ENCODE measurements at regions not wholly inside any gene's neighbourhood (a gene's known extent, or its start where the extent isn't known, plus 50 kb on each side); places are given as distances from the start of the nearest gene placed in this dataset.

DNA sequence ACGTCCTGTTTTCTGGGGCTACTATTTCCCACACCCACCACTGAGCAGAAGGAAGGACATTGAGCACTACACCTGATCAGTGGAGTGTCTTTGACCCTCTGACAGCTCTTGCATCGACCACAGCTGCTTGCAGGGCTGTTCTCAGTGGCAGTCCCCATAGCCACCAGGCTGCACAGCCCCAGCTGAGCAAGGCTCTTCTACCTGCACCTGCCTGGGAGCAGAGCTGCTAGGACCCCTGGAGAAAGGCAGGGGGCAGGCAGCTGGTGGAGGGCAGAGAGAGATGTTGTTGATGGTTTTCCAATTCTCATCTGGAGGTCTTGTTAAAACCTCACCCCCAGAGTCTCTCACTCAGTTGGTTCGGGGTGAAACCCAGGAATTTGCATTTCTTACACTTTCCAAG lies 361.8 kb upstream of the ZNF507 start:
- Mint-ChIP-seq H3K9me3 (no peaks in the 10 kb centered on the region), H3K27me3 (peaks cover 7 to 13% of the 10 kb centered on the region in 2 donors)

DNA sequence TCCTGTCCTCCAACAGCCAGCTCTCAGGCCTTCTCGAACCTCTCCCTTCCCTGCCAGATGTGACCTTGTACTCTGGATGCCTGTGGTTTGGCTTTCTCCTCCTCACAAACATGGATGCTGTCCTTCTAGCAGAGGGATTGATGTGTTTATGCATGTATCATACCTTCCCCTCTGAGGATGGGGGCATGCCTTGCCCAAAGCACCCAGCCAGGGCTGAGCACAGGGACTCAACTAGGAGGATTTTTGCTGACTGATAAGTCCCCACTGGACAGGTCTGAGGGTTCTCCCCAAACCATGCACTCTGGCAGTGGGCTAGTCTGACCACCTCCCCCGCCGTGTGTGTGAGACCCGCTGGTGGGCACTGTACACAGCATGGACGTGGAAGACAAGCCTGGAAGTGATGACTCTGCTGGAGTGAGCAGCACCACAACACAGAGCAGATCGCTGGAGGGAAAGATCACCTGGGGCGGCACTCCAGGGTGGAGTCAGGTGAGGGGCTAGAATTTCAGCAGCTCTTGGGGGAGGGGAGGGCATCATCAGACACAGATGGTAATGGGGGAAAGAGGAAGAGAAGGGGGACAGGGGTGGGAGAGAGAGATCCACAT lies 360.3 kb upstream of the ZNF507 start:
- H3K9me3 Mint-ChIP-seq = peaks cover 0 to 11% of the 10 kb centered on the region in 2 donors
- peaks cover 19 to 25% of the 10 kb centered on the region in 2 donors for H3K27me3 Mint-ChIP-seq
- DNase-seq = no peak
- H3K4me1 Mint-ChIP-seq (ENCODE audit: low read depth in 2 of 2) = no peaks in the 10 kb centered on the region
- no peak overlapping the region for H3K4me3 Mint-ChIP-seq
- ATAC-seq (replicated peaks) = no peak
- H3K36me3 Mint-ChIP-seq (ENCODE audit: insufficient read depth) = no peaks in the 10 kb centered on the region
- H3K27ac Mint-ChIP-seq = no peak overlapping the region

More for the DNA sequence above, 361.8 kb upstream of the ZNF507 start:
- DNase-seq (no peak), ATAC-seq (replicated peaks) (no peak)
- Mint-ChIP-seq H3K4me3 (no peak overlapping the region), H3K4me1 (ENCODE audit: low read depth in 2 of 2) (no peaks in the 10 kb centered on the region), H3K27ac (no peak overlapping the region), H3K36me3 (ENCODE audit: insufficient read depth) (no peaks in the 10 kb centered on the region)

DNA sequence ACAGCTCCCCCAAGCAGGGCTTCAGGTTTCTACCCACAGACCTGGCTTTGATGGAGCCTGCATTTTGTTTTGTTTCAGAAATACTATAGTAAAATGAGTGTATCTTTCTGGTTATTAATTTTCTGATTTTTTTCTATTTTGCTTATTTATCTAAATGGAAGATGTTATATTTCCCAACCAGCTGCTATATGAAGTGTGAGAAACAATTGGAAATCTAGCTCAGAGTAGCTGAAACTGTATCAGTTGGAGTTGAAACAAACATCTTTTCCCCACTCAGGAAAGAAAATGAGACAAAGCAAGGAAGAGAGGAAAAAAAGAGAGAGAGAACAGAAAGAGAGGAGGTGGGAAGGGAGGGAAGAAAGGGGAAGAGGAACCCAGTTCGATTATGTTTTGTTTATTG lies 358.5 kb upstream of the ZNF507 start:
- no peak for ATAC-seq (replicated peaks)
- Mint-ChIP-seq H3K27me3 (peaks cover 23 to 27% of the 10 kb centered on the region in 2 donors), H3K4me1 (ENCODE audit: low read depth in 2 of 2) (no peaks in the 10 kb centered on the region), H3K4me3 (no peak overlapping the region), H3K27ac (no peak overlapping the region), H3K9me3 (peaks cover 0 to 13% of the 10 kb centered on the region in 2 donors), H3K36me3 (ENCODE audit: insufficient read depth) (no peaks in the 10 kb centered on the region)
- no peak for DNase-seq

- Mint-ChIP-seq H3K4me1 (ENCODE audit: low read depth in 2 of 2) (no peaks in the 10 kb centered on the region), H3K9me3 (peaks cover 0 to 13% of the 10 kb centered on the region in 2 donors), H3K4me3 (no peak overlapping the region), H3K27me3 (peaks cover 27 to 32% of the 10 kb centered on the region in 2 donors), H3K36me3 (ENCODE audit: insufficient read depth) (no peaks in the 10 kb centered on the region), H3K27ac (no peak overlapping the region)
- ATAC-seq (replicated peaks) (no peak), DNase-seq (no peak)
These were observed 357.2 kb upstream of the ZNF507 start for GRCh38 chr19:31988256-31988655.

DNA sequence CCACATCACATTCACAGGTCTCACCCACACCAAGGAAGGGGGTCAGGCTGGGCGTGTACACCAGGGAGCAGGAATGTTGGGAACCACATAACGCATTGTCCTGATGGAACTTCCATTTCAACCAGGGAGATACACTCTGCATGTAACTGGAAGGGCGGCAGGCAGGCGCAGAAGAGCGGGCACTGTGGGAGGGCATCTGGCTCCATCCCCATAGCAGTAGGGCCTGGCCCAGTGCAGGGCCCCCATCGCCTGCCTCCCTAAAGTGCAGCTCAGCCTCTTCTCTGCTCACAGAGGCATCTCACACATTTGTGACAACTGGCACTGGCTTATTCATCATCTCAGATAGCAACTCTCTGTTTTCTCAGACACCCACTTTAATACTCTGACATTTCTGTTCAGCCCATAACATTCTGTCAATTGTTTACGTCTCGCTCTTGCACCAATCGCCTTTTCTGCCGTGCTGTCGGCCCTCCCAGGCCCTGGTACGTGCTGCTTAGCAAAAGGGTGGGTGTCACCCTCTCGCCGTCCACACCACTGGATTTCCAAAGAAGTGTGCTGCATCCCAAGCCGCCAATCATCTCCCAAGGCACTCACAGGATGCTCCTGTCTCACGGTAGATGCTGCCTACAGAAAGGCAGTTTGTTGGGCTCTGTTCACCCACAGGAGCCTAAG lies 353.3 kb upstream of the ZNF507 start:
- Mint-ChIP-seq H3K27ac (no peak overlapping the region), H3K27me3 (peaks cover 25 to 27% of the 10 kb centered on the region in 2 donors), H3K4me1 (ENCODE audit: low read depth in 2 of 2) (no peaks in the 10 kb centered on the region), H3K36me3 (ENCODE audit: insufficient read depth) (no peaks in the 10 kb centered on the region), H3K4me3 (no peak overlapping the region), H3K9me3 (peaks cover 1 to 19% of the 10 kb centered on the region in 2 donors)
- ATAC-seq (replicated peaks) = no peak
- DNase-seq = no peak

GRCh38 chr19:31992750-31993149 lies 352.7 kb upstream of the ZNF507 start:
- H3K27me3 Mint-ChIP-seq = peaks cover 25% of the 10 kb centered on the region in 2 donors
- no peaks in the 10 kb centered on the region for H3K36me3 Mint-ChIP-seq (ENCODE audit: insufficient read depth)
- no peaks in the 10 kb centered on the region for H3K4me1 Mint-ChIP-seq (ENCODE audit: low read depth in 2 of 2)
- no peak overlapping the region for H3K27ac Mint-ChIP-seq
- ATAC-seq (replicated peaks) (no peak), DNase-seq (no peak)
- no peak overlapping the region for H3K4me3 Mint-ChIP-seq
- peaks cover 1 to 19% of the 10 kb centered on the region in 2 donors for H3K9me3 Mint-ChIP-seq

DNA sequence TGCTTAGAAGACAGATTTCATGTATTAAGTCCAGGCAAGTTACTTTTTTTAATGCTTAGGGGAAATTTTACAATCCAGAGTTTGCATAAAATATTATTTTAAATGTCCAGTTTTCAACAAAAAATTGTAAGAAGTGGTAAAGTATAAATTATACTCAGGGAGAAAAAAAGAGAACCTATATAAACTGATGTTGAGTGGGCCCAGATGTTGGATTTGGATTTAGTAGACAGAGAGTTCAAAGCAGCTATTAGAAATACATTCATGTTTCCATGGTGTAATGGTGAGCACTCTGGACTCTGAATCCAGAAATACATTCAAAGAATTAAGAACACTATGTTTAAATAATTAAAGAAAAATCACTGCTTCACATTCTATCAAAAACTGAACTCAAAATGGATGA lies 349.9 kb upstream of the ZNF507 start:
- peaks cover 4 to 9% of the 10 kb centered on the region in 2 donors for H3K27me3 Mint-ChIP-seq
- no peaks in the 10 kb centered on the region for H3K4me1 Mint-ChIP-seq (ENCODE audit: low read depth in 2 of 2)
- no peak overlapping the region for H3K27ac Mint-ChIP-seq
- ATAC-seq (replicated peaks) (no peak), DNase-seq (no peak)
- no peaks in the 10 kb centered on the region for H3K36me3 Mint-ChIP-seq (ENCODE audit: insufficient read depth)
- no peak overlapping the region for H3K4me3 Mint-ChIP-seq
- peaks cover 1 to 6% of the 10 kb centered on the region in 2 donors for H3K9me3 Mint-ChIP-seq

DNA sequence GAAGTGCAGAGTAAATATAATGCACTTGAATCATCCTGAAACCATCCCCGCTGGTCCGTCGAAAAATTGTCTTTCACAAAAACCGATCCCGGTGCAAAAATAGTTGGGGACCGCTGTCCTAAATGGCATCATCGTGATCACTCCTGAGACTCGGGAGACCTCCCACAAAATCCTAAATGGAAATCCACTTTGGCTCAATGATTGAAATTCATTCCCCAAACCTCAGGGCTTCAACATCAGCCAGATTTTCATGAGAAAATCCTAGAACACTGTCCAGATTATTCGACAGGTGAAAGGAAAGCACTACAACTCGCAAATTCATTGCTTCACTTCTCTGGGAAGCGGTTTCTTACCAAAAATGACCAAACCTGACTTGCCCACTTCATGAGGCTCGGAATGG lies 335.3 kb upstream of the ZNF507 start:
- H3K4me3 Mint-ChIP-seq = no peak overlapping the region
- DNase-seq = no peak
- no peaks in the 10 kb centered on the region for H3K4me1 Mint-ChIP-seq (ENCODE audit: low read depth in 2 of 2)
- peaks cover 0 to 2% of the 10 kb centered on the region in 2 donors for H3K9me3 Mint-ChIP-seq
- no peak for ATAC-seq (replicated peaks)
- no peak overlapping the region for H3K27ac Mint-ChIP-seq
- H3K27me3 Mint-ChIP-seq = no peaks in the 10 kb centered on the region
- H3K36me3 Mint-ChIP-seq (ENCODE audit: insufficient read depth) = no peaks in the 10 kb centered on the region

- no peaks in the 10 kb centered on the region for H3K4me1 Mint-ChIP-seq (ENCODE audit: low read depth in 2 of 2)
- no peaks in the 10 kb centered on the region for H3K36me3 Mint-ChIP-seq (ENCODE audit: insufficient read depth)
- ATAC-seq (replicated peaks) (no peak), DNase-seq (no peak)
- no peaks in the 10 kb centered on the region for H3K27me3 Mint-ChIP-seq
- H3K4me3 Mint-ChIP-seq = no peak overlapping the region
- peaks cover 0 to 2% of the 10 kb centered on the region in 2 donors for H3K9me3 Mint-ChIP-seq
- H3K27ac Mint-ChIP-seq = no peak overlapping the region
These were observed 333.2 kb upstream of the ZNF507 start for GRCh38 chr19:32012206-32012605.

- H3K9me3 Mint-ChIP-seq = peaks cover 0 to 2% of the 10 kb centered on the region in 2 donors
- no peak overlapping the region for H3K4me3 Mint-ChIP-seq
- H3K27me3 Mint-ChIP-seq = no peaks in the 10 kb centered on the region
- DNase-seq (no peak), ATAC-seq (replicated peaks) (no peak)
- H3K4me1 Mint-ChIP-seq (ENCODE audit: low read depth in 2 of 2) = no peaks in the 10 kb centered on the region
- H3K27ac Mint-ChIP-seq = no peak overlapping the region
- H3K36me3 Mint-ChIP-seq (ENCODE audit: insufficient read depth) = no peaks in the 10 kb centered on the region
These were observed 332.4 kb upstream of the ZNF507 start for GRCh38 chr19:32012886-32013631.

DNA sequence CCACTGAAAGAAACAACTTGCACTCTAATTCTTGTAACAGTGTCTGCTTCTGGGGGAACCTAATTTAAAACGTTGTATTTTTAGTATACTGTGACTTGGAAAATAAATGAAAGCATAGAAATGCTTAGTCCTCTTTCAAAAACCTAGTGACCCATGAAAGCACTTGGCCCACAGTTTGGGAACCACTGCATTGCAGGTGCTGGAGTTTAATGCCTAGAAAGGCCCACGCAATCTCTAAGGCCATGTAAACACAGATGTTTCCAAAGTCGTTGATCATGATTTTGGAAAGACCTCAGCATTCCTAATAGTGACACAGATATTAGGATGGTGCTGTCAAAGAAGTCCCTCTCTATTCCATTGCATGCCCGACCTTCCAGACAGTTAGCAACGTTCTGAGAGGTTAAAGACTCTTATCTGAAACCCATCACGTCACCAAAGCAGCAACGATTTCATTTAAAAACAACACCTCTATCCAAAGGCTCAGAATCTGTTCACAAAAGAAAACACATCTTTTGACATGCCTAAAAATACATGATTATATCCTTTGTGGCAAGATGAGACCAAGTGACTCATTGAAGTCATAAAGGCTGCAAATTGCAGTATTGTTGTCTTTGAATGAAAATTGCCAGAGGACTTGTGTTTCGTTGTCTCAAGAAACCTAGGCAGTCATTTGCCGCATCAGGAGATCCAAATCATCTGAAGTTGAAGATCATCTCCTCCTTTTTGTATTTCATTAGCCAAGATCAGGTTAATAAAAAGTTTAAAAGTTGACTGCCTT lies 328.0 kb upstream of the ZNF507 start:
- H3K27me3 Mint-ChIP-seq = no peaks in the 10 kb centered on the region
- peaks cover 4 to 7% of the 10 kb centered on the region in 2 donors for H3K9me3 Mint-ChIP-seq
- no peaks in the 10 kb centered on the region for H3K4me1 Mint-ChIP-seq (ENCODE audit: low read depth in 2 of 2)
- H3K27ac Mint-ChIP-seq = no peak overlapping the region
- ATAC-seq (replicated peaks) = no peak
- no peaks in the 10 kb centered on the region for H3K36me3 Mint-ChIP-seq (ENCODE audit: insufficient read depth)
- no peak for DNase-seq
- H3K4me3 Mint-ChIP-seq = no peak overlapping the region

DNA sequence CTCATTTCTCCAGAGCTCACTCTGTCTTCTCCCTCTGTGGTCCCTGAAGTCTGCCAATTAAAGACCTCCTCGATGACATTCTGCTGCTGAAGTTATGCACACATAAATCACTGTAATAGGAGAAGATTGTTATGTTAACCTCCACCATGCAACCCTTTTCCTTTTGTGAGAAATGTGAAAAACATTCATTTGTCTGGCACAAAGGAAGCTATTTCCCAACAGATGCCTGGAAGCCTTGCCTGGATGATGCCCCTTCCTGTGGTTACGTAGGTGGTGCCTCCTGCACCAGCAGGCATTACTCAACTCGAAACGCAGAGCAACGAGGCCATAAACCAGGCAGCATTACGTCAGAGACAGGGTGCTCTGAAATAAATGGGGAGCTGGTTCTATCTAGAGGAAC lies 327.4 kb upstream of the ZNF507 start:
- H3K27ac Mint-ChIP-seq = no peak overlapping the region
- no peaks in the 10 kb centered on the region for H3K27me3 Mint-ChIP-seq
- H3K4me3 Mint-ChIP-seq = no peak overlapping the region
- ATAC-seq (replicated peaks) (no peak), DNase-seq (no peak)
- peaks cover 4 to 7% of the 10 kb centered on the region in 2 donors for H3K9me3 Mint-ChIP-seq
- H3K36me3 Mint-ChIP-seq (ENCODE audit: insufficient read depth) = no peaks in the 10 kb centered on the region
- H3K4me1 Mint-ChIP-seq (ENCODE audit: low read depth in 2 of 2) = no peaks in the 10 kb centered on the region

- Mint-ChIP-seq H3K27me3 (no peaks in the 10 kb centered on the region), H3K9me3 (peaks cover 2 to 7% of the 10 kb centered on the region in 2 donors), H3K36me3 (ENCODE audit: insufficient read depth) (no peaks in the 10 kb centered on the region), H3K4me3 (no peak overlapping the region), H3K27ac (no peak overlapping the region), H3K4me1 (ENCODE audit: low read depth in 2 of 2) (no peaks in the 10 kb centered on the region)
- ATAC-seq (replicated peaks) (no peak), DNase-seq (no peak)
These were observed 324.9 kb upstream of the ZNF507 start for GRCh38 chr19:32020538-32020937.

Measured in effector memory CD8-positive, alpha-beta T cell (primary cell).